Coronary artery (tissue), 2 donors: ENCODE measurements at regions not wholly inside any gene's neighbourhood (a gene's known extent, or its start where the extent isn't known, plus 50 kb on each side); places are given as distances from the start of the nearest gene placed in this dataset.

Source experiments
- DNase-seq: peaks from one replicate; pipeline ENCODE4 v3.0.0-alpha.2; 2017; ENCODE audit warnings: low spot score
- H3K27ac ChIP-seq, 2 donors: fragments of 200-600 bp; sonication (generic); one replicate each; pipeline ENCODE4 v1.5.1; 2016 to 2019
- H3K4me3 ChIP-seq: fragments of 200-600 bp; sonication (generic); 2 replicates; pipeline ENCODE4 v1.5.1; 2016; ENCODE audit warnings: mild to moderate bottlenecking, moderate library complexity
- CTCF ChIP-seq: fragments of 200-600 bp; sonication (generic); IDR thresholded peaks from one replicate; pipeline ENCODE4 v1.5.1; 2019; ENCODE audit warnings: antibody characterized with exemption

DNA sequence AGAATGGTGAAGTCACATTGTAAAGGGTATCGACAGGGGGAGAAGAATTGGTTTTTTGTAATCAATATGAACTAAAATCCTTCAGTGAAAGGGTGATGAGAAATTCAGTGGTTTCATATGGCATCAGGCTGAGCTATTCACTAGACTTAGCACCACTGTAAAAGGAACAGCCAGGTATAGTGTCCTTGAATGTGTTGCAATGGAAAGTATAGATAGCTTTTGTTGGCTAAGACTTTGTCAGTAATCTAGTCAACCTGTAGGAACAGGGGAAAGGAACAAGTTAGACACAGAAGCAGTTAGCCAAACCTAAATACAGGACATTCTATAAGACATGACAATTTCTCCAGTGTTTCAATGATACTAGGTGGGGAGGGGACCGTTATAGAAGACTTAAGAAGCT lies 172.6 kb upstream of the MOCS1 start:
- no peak overlapping the region for H3K27ac ChIP-seq
- no peak for DNase-seq

DNA sequence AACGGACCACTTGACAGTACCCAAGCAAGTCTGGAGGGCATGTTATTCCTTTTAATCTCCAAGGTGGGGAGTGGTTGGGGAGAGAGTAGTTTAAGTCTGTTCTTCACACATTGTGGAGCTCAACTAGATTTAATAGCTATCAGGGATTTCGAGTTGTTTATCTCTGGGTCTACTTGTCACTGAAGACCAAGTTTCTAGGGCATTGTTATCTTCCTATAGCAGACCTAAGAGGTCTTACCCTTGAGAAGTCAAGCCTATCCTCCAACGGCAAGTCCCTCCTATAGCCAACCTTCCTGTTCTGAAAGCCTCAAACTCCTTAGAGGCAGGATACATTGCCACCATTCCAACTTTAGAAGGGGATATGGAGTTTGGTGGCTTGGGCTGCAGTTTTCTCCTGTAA lies 164.5 kb upstream of the MOCS1 start:
- Histone ChIP-seq H3K4me3 (no peak overlapping the region), H3K27ac (no peak overlapping the region)
- TF ChIP-seq CTCF: no peak
- no peak for DNase-seq

More for the DNA sequence above, 172.6 kb upstream of the MOCS1 start:
- no peak for TF ChIP-seq CTCF
- H3K4me3 ChIP-seq: no peak overlapping the region

- Histone ChIP-seq H3K27ac (no peak overlapping the region), H3K4me3 (no peak overlapping the region)
- no peak for TF ChIP-seq CTCF
- DNase-seq: no peak
These were observed 163.3 kb upstream of the MOCS1 start for GRCh38 chr6:40097590-40097989.

- no peak for TF ChIP-seq CTCF
- Histone ChIP-seq H3K27ac (no peak overlapping the region), H3K4me3 (no peak overlapping the region)
- DNase-seq: no peak
These were observed 149.1 kb upstream of the MOCS1 start for GRCh38 chr6:40083141-40083920.

DNA sequence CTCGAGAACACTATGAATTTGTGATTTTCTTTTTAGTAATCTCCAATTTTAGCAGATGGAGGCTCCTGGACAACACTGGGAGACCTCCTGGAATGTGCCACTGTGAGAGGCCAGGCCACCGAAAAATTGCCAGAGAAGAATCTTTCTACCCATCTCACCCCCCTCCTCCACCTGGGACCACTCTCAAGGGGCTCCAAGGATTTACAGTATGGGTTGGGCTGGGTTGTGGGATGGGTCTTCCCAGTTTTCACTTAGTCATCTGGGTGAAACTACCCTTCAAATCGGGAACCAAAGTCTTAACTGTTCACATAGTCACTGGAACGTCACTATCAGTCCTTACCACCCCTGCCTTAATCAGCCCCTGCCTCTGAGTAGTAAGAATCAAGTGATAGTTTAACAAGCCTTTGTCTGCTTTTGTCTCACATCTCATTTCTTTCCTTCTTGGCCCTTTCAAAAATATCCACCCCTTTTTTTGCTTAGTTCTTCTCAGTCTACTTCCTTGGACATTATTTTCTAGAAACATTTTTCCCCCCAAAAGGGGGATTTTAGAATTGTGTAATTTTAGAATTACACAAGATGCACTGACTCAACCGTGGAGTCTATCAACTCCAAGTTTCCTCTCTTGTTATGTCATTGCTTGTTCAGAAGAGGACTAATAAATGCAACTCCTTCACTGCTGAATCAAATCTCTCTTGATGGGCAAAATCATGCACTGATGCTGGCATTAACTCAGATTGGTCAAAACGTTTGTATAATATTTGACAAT lies 148.2 kb upstream of the MOCS1 start:
- DNase-seq: no peak
- Histone ChIP-seq H3K4me3 (no peak overlapping the region), H3K27ac (no peak overlapping the region)
- TF ChIP-seq CTCF: no peak

DNA sequence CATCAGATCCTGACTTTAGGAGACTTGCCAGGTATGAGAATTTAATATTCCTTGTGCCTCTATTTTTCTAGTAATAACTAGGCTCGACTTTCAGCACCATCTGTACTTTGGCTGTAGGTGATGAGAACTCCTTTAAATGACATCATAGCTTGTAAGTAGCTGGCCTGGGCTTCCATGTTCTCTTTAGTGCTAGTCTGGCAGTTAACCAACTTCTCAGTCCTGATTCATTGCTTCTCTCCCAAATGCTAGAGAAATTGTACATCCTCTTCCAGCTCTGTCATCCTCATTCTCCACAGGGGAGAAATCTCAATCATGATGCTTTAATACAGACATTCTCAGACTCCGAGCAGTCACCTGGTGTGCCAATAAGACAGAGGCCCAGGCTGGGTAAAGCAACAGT lies 143.5 kb upstream of the MOCS1 start:
- no peak for TF ChIP-seq CTCF
- no peak for DNase-seq

GRCh38 chr6:40077315-40077714 lies 143.1 kb upstream of the MOCS1 start:
- no peak for DNase-seq
- Histone ChIP-seq H3K4me3 (no peak overlapping the region), H3K27ac (no peak overlapping the region)
- no peak for TF ChIP-seq CTCF

More for the DNA sequence above, 143.5 kb upstream of the MOCS1 start:
- Histone ChIP-seq H3K27ac (no peak overlapping the region), H3K4me3 (no peak overlapping the region)
